Esophagus squamous epithelium (tissue), 5 donors: ENCODE measurements at regions not wholly inside any gene's neighbourhood (a gene's known extent, or its start where the extent isn't known, plus 50 kb on each side); places are given as distances from the start of the nearest gene placed in this dataset.

Source experiments
- DNase-seq: peaks from one replicate; lab custom pipeline; 2025; lab: John Stamatoyannopoulos, UW
- H3K27ac ChIP-seq, 4 donors: fragments of 200-600 bp; sonication (generic); one replicate each; pipeline ENCODE4 v1.5.1; 2016 to 2019; ENCODE audit warnings: mild to moderate bottlenecking in 1 of 4
- H3K27me3 ChIP-seq, 4 donors: fragments of 200-600 bp; sonication (generic); 1 replicate in 3 of 4; 2 replicates in 1 of 4; pipeline versions ENCODE4 v1.5.1 to v1.6.0; 2017 to 2021; ENCODE audit warnings: antibody characterized with exemption in 1 of 4
- H3K36me3 ChIP-seq, 3 donors: fragments of 200-600 bp; sonication (generic); one replicate each; pipeline ENCODE4 v1.5.1; 2016 to 2019
- H3K4me1 ChIP-seq, 3 donors: fragments of 200-600 bp; sonication (generic); one replicate each; pipeline ENCODE4 v1.5.1; 2017 to 2019
- H3K4me3 ChIP-seq, 4 donors: fragments of 200-600 bp; sonication (generic); 1 replicate in 3 of 4; 2 replicates in 1 of 4; pipeline ENCODE4 v1.5.1; 2016 to 2019; ENCODE audit warnings: mild to moderate bottlenecking in 2 of 4, moderate library complexity in 1 of 4
- H3K9me3 ChIP-seq, 3 donors: fragments of 200-600 bp; sonication (generic); one replicate each; pipeline ENCODE4 v1.5.1; 2016 to 2019
- POLR2A ChIP-seq, 4 donors: fragments of 450-650 bp; IDR thresholded peaks; one replicate each; pipeline ENCODE4 v1.6.1; 2017; ENCODE audit warnings: antibody characterized with exemption in 4 of 4, mild to moderate bottlenecking in 4 of 4, moderate library complexity in 3 of 4
- WGBS, 2 donors: methylation state at CpG; one replicate each; pipeline ENCODE4 v1.1.5; 2018; 5-methylcytosine and 5-hydroxymethylcytosine counted together
- intact Hi-C: fragments of 100-400 bp; cut with DNase I; formaldehyde crosslinking; loops from one replicate; pipeline ENCODE4 v1.15.0; 2022
- TF ChIP-seq, protein P1 (sequence below), 6 experiments: fragments of 450-650 bp in 4 of 6; fragments of 200-600 bp in 2 of 6; sonication (generic) in 2 of 6; IDR thresholded peaks; one replicate each; pipeline ENCODE4 v1.5.1; 2016 to 2019; ENCODE audit warnings: antibody characterized with exemption in 6 of 6, mild to moderate bottlenecking in 4 of 6, moderate library complexity in 4 of 6
- donor health status: DM: yes; HTN: yes; CAD: no.

DNA sequence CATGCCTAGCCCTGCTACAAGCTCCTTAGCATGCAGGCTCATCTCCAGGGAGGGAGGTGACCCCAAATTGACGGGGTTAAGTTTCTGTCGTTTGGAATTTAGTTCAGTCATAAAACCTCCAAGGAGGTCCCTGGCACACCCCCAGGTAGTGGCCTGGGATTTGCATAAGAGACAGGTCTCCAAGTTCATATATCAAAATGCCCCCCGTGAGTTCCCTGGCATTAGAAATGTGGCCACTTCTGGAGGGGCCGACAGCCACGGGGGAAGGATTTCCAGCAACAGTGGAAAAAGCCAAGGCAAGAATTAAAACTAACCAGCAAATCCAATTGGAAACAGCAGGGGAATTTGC, 228.8 kb downstream of the BCL11B start:
- Histone ChIP-seq H3K4me3 (no peak overlapping the region), H3K36me3 (no peaks in the 10 kb centered on the region), H3K9me3 (no peaks in the 10 kb centered on the region), H3K27me3 (no peaks in the 10 kb centered on the region), H3K4me1 (peaks cover 0 to 15% (median 4%) of the 10 kb centered on the region in 3 donors), H3K27ac (no peak overlapping the region)
- no peak for DNase-seq
- TF ChIP-seq, protein P1, sequence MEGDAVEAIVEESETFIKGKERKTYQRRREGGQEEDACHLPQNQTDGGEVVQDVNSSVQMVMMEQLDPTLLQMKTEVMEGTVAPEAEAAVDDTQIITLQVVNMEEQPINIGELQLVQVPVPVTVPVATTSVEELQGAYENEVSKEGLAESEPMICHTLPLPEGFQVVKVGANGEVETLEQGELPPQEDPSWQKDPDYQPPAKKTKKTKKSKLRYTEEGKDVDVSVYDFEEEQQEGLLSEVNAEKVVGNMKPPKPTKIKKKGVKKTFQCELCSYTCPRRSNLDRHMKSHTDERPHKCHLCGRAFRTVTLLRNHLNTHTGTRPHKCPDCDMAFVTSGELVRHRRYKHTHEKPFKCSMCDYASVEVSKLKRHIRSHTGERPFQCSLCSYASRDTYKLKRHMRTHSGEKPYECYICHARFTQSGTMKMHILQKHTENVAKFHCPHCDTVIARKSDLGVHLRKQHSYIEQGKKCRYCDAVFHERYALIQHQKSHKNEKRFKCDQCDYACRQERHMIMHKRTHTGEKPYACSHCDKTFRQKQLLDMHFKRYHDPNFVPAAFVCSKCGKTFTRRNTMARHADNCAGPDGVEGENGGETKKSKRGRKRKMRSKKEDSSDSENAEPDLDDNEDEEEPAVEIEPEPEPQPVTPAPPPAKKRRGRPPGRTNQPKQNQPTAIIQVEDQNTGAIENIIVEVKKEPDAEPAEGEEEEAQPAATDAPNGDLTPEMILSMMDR (IDR thresholded peaks at IDR 0.05): no peak
- TF ChIP-seq POLR2A (IDR thresholded peaks at IDR 0.05): no peak
- intact Hi-C loops: no loop called here
- WGBS, 2 donors: 50 to 55% methylated on average over 5 of the region's 5 CpGs

DNA sequence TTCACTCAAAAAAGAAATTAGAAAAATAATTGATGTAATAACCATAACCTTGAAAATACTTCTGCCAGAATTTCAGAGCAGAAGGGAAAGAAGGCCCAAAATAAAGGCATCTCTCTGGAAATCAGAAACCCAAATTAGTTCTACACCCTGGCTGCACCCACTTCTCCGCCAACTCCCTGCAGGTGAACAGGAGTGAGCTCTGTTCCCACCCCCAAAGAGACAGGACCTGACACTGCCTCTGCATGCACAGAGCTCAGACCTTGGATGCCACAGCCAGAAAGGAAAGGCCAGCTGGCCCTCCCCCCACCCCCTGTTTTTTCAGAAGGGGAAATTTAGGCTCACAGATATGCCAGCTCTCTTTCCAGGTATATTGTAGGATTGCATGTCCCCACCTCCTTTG, 228.2 kb downstream of the BCL11B start:
- no peaks in the 10 kb centered on the region for H3K27me3 ChIP-seq
- intact Hi-C loops: no loop called here
- no peaks in the 10 kb centered on the region for H3K36me3 ChIP-seq
- H3K9me3 ChIP-seq: no peaks in the 10 kb centered on the region
- TF ChIP-seq POLR2A (IDR thresholded peaks at IDR 0.05): no peak
- TF ChIP-seq, protein P1 (IDR thresholded peaks at IDR 0.05): no peak
- peaks cover 0 to 15% (median 4%) of the 10 kb centered on the region in 3 donors for H3K4me1 ChIP-seq
- 75 to 80% methylated on average over 1 of the region's 1 CpG for WGBS, 2 donors
- no peak overlapping the region for H3K27ac ChIP-seq
- no peak overlapping the region for H3K4me3 ChIP-seq
- no peak for DNase-seq

DNA sequence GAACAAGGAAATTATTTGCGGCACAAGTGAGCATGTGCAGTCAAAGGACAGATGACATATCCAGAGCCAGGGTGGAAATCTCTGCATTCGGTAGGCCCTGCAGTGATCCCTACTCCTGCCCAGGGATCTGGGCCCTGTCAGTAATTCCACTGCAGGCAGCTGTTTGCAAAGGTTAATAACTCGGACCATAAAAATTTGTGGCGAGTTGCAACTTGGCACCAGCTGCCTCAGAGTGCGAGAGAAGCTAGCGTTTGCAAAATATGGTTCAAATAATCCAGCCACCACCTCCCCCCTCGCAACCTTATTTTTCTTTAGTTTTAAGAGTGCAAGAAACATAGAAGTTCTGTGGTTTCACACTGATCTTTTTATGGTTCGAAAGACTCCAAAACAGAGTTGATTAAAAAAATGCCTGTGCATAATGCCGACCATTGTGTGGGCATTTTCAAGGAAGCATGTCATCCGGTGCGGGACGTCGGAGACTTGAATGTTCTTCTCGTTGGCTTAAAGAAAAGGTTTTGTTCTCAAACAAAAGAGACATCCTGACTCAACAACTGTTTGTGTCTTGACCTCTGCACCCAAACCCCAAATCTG, 224.5 kb downstream of the BCL11B start:
- WGBS, 2 donors: 76 to 85% methylated on average over 14 of the region's 14 CpGs
- no peak for TF ChIP-seq POLR2A (IDR thresholded peaks at IDR 0.05)
- TF ChIP-seq, protein P1 (IDR thresholded peaks at IDR 0.05): no peak
- Histone ChIP-seq H3K9me3 (peaks cover 0 to 6% (median 0%) of the 10 kb centered on the region in 3 donors), H3K4me1 (peaks cover 0 to 14% (median 0%) of the 10 kb centered on the region in 3 donors), H3K4me3 (no peak overlapping the region), H3K27me3 (no peaks in the 10 kb centered on the region), H3K27ac (no peak overlapping the region), H3K36me3 (no peaks in the 10 kb centered on the region)
- intact Hi-C loops: no loop called here
- no peak for DNase-seq

DNA sequence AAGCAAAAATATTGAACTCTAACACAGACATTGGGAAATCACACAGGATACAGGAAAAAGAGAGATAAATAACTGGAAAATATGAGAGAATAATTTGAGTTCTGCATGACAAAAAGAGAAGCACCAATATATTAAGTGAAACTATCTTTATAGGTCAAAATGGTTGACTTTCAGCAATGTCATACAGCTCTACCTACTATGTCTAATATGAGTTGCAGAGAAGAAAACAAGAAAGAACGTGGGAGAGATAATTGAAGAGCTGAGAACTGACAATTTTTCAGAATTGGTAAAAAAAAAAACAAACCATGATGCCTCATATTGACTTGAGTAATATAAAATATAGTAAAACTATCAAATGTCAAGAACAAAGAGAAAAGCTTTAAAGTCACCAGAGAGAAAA, 221.7 kb downstream of the BCL11B start:
- Histone ChIP-seq H3K36me3 (no peaks in the 10 kb centered on the region), H3K27me3 (no peaks in the 10 kb centered on the region), H3K27ac (no peak overlapping the region), H3K9me3 (peaks cover 0 to 10% (median 0%) of the 10 kb centered on the region in 3 donors), H3K4me1 (peaks cover 0 to 6% (median 0%) of the 10 kb centered on the region in 3 donors), H3K4me3 (no peak overlapping the region)
- intact Hi-C loops: no loop called here
- TF ChIP-seq, protein P1 (IDR thresholded peaks at IDR 0.05): no peak
- TF ChIP-seq POLR2A (IDR thresholded peaks at IDR 0.05): no peak
- 50 to 73% methylated on average over 1 of the region's 1 CpG for WGBS, 2 donors
- DNase-seq: no peak

DNA sequence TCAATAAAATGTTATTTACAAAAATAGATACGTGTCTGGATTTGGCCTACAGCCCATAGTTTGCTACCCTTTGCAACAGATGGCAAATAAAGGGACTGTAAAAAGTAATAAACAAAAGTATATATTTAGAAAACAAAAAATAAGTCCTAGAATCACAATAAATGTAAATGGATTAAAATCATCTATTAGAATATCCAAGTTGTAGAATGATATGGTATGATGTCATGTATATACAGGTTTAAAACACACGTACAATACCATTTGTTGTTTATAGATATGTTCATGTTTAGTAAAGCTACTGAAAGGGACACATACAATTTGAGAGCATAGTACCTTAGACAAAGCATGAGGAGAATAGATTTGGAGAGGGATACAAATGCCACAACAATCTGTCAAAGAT, 219.5 kb downstream of the BCL11B start:
- H3K27me3 ChIP-seq: no peaks in the 10 kb centered on the region
- peaks cover 0 to 10% (median 0%) of the 10 kb centered on the region in 3 donors for H3K9me3 ChIP-seq
- no peaks in the 10 kb centered on the region for H3K36me3 ChIP-seq
- no peak for TF ChIP-seq POLR2A (IDR thresholded peaks at IDR 0.05)
- TF ChIP-seq, protein P1 (IDR thresholded peaks at IDR 0.05): no peak
- WGBS, 2 donors: 87 to 95% methylated on average over 2 of the region's 2 CpGs
- no peak overlapping the region for H3K4me3 ChIP-seq
- intact Hi-C loops: no loop called here
- no peak overlapping the region for H3K27ac ChIP-seq
- peaks cover 0 to 6% (median 0%) of the 10 kb centered on the region in 3 donors for H3K4me1 ChIP-seq
- no peak for DNase-seq
